ENCODE measurements at regions not wholly inside any gene's neighbourhood (a gene's known extent, or its start where the extent isn't known, plus 50 kb on each side); places are given as distances from the start of the nearest gene placed in this dataset.

- no peak for TF ChIP-seq CTCF (IDR thresholded peaks at IDR 0.05)
- Histone ChIP-seq H3K36me3 (no peaks in the 10 kb centered on the region), H3K4me3 (ENCODE audit: low read depth in 1 of 2, low read length in 1 of 2) (no peak overlapping the region), H3K9me3 (no peaks in the 10 kb centered on the region), H3K27ac (no peak overlapping the region), H3K27me3 (peaks cover 36% of the 10 kb centered on the region), H3K4me1 (ENCODE audit: control insufficient read depth in 1 of 2, insufficient read depth in 1 of 2, low read depth in 1 of 2, low read length in 1 of 2) (peaks cover 25 to 35% of the 10 kb centered on the region in 2 experiments)
Observed at GRCh38 chr6:44034931-44035345, 92.3 kb downstream of the MRPL14 start.

- Histone ChIP-seq H3K36me3 (no peaks in the 10 kb centered on the region), H3K9me3 (no peaks in the 10 kb centered on the region), H3K4me1 (ENCODE audit: control insufficient read depth in 1 of 2, insufficient read depth in 1 of 2, low read depth in 1 of 2, low read length in 1 of 2) (peaks cover 25 to 35% of the 10 kb centered on the region in 2 experiments), H3K27me3 (peaks cover 41% of the 10 kb centered on the region), H3K27ac (no peak overlapping the region), H3K4me3 (ENCODE audit: low read depth in 1 of 2, low read length in 1 of 2) (no peak overlapping the region)
- no peak for TF ChIP-seq CTCF (IDR thresholded peaks at IDR 0.05)
Observed at GRCh38 chr6:44034391-44034861, 92.8 kb downstream of the MRPL14 start.

- Histone ChIP-seq H3K4me3 (ENCODE audit: low read depth in 1 of 2, low read length in 1 of 2) (no peak overlapping the region), H3K27ac (no peak overlapping the region), H3K27me3 (peaks cover 72% of the 10 kb centered on the region), H3K36me3 (no peaks in the 10 kb centered on the region), H3K9me3 (no peaks in the 10 kb centered on the region), H3K4me1 (ENCODE audit: control insufficient read depth in 1 of 2, insufficient read depth in 1 of 2, low read depth in 1 of 2, low read length in 1 of 2) (peaks cover 10 to 19% of the 10 kb centered on the region in 2 experiments)
- no peak for TF ChIP-seq CTCF (IDR thresholded peaks at IDR 0.05)
Observed at GRCh38 chr6:44030812-44031454, 96.3 kb downstream of the MRPL14 start.

- Histone ChIP-seq H3K27me3 (peaks cover 72% of the 10 kb centered on the region), H3K4me1 (ENCODE audit: control insufficient read depth in 1 of 2, insufficient read depth in 1 of 2, low read depth in 1 of 2, low read length in 1 of 2) (peaks cover 4 to 6% of the 10 kb centered on the region in 2 experiments), H3K36me3 (no peaks in the 10 kb centered on the region), H3K4me3 (ENCODE audit: low read depth in 1 of 2, low read length in 1 of 2) (no peak overlapping the region), H3K9me3 (no peaks in the 10 kb centered on the region), H3K27ac (no peak overlapping the region)
- TF ChIP-seq CTCF (IDR thresholded peaks at IDR 0.05): no peak
Observed at GRCh38 chr6:44029444-44030185, 97.6 kb downstream of the MRPL14 start.

GRCh38 chr6:44028789-44029310, 98.4 kb downstream of the MRPL14 start:
- H3K27me3 ChIP-seq: peaks cover 74% of the 10 kb centered on the region
- no peaks in the 10 kb centered on the region for H3K36me3 ChIP-seq
- TF ChIP-seq CTCF (IDR thresholded peaks at IDR 0.05): no peak
- H3K9me3 ChIP-seq: no peaks in the 10 kb centered on the region
- no peak overlapping the region for H3K27ac ChIP-seq
- H3K4me3 ChIP-seq (ENCODE audit: low read depth in 1 of 2, low read length in 1 of 2): no peak overlapping the region
- no peaks in the 10 kb centered on the region for H3K4me1 ChIP-seq (ENCODE audit: control insufficient read depth in 1 of 2, insufficient read depth in 1 of 2, low read depth in 1 of 2, low read length in 1 of 2)

Measured in neutrophil (primary cell).